DMS53 (cell line): ENCODE measurements at regions not wholly inside any gene's neighbourhood (a gene's known extent, or its start where the extent isn't known, plus 50 kb on each side); places are given as distances from the start of the nearest gene placed in this dataset.
A peak's percentile ranks its signal among the peaks of the same experiment; 100 is the strongest.

ENCODE experiments used
- DNase-seq: peaks from one replicate; lab custom pipeline; 2025; lab: John Stamatoyannopoulos, UW

DNA sequence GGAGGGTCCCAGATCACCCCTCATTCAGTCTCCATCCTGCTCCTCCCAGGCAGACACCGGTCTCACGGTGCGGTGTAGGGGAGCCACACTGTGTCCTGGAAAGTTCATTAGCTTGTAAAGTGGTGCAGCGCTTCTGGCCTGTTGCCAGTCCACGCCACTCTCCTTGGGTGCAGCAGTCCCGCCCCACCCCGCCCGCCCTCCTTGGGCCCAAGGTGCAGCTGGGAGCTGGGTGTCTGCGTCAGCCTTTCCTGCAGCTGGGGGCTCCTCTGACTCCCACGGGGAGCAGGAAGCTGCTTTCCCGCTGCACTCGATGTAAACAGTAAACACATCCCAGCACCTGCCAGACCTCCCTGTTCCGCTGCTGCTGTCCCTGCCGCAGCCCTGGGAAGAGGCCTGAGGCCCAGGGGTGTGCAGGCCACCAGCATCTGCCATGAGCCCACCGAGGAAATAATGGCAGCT, 53.8 kb upstream of the ASB18 start:
- DNase-seq, result peak; percentile 80

DNA sequence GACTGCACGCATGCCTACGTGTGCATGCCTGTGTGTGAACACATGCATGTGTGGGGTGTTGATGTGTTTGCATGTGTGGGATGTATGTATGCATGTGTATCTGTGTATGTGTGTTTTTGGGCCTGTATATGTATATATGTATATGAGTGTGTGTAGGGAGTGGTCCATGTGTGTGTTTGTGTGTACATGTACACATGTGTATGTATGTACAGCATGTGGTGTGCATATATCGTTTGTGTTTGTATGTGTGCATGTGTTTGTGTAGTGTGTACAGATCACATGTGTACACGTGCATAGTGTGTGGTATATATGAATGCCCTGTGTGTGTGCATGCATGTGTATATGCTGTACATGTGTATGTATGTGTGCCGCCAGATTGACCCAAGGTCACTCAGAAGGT, 54.2 kb upstream of the ASB18 start:
- DNase-seq, result no peak

DNA sequence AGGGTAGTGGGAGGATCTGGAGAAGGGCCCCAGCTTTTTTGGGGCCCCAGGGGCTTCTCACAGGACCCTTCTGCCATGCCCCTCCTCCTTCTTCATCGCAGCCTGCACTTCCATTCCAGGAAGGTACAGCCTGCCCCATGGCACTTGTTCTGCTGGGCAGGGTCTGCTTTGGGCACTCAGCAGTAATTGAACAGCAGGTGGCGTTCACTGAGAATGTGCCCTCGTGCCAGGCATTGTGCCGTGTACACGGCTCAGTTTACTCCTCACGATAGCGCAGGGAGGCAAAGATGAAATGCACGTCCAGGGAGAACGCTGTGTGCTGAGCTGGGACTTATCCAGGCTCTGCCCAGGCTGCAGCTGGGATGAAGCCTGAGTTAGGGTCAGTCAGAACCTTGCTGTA, 54.8 kb upstream of the ASB18 start:
- no peak for DNase-seq

DNA sequence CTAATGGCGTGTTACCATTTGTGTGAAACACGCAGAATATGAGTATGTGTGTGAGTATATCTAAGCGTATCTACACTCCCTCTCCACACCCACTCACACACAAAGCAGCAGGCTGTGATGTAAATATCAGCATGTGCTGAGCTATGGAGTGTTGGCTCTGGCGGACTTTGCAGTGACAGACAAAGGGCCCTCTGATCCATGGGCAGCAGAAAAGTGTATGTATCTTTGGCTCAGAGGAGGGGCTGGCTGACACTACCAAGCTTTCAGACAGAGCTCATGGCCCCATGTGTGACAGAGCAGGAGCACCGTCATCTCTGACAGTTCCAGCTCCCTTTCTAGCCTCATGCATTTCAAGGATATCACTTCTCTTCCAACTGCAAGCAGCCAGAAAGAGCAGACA, 57.2 kb upstream of the ASB18 start:
- DNase-seq, result no peak

DNA sequence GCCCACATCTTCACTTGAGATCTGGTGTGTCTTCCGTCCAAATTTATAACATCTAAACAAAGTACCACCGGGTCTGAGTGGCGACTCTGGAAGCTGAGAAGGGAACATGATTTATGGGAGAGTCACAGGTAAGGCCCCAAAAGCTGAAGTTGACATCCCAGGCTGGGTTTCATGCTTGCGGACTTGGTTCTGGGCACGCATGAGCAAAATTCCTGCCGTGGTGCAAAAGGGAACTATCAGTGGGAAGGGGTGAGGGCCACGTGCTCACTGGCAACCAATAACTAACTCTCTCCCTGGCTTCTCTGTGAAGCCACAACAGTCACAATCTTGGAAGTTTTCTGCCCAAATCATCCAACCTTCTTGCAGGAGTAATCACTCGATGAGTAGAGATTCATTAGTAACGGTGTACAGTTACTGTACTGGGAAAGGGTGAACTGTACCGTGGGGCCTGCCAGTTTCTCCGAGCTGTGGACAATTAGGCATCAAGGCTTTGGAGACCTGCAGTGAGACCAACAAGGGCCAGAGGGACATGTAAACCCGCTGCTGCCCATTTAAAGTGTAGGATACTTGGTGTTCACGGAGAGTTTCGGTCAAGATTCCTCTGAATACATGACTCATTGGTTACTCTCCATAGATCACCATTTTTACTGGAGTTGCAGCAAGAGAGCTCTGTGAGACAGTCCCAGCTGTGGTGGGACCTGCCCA, 69.4 kb upstream of the ASB18 start:
- no peak for DNase-seq

DNA sequence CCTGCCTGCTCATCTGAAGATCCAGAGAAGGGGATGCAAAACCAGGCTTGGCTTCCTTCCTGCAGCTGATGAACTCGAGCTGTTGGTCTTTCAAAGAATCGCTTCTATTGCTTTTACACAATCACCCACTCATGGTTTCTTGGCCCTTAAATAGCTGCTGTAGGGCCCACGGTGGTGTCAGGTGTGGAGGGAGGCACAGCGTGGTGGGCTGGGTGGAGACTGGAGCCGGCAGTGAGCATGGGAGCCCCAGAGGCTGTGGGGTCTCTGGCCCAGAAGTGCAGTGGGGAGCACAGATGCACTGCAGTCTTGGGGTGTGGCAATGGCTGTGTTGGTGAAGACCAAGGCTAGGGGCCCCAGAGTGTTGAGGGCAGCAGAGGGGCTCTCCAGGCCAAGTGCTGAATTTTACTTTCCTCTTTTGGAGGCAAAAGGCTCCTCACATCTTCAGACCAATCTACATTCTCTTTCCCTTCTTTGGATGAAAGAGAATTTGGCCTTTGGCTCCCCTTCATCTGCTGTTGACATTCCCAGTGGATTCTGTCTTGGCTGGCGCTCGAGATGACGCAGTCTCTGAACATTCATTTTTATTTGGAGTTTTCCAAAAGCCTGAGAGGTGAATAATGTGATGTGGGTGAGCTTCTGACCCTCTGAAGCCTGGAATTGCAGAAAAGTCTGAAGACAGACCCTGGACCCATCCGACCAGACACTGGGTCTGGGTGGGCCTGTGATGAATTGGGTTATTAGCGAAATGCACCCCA, 70.1 kb upstream of the ASB18 start:
- no peak for DNase-seq

DNA sequence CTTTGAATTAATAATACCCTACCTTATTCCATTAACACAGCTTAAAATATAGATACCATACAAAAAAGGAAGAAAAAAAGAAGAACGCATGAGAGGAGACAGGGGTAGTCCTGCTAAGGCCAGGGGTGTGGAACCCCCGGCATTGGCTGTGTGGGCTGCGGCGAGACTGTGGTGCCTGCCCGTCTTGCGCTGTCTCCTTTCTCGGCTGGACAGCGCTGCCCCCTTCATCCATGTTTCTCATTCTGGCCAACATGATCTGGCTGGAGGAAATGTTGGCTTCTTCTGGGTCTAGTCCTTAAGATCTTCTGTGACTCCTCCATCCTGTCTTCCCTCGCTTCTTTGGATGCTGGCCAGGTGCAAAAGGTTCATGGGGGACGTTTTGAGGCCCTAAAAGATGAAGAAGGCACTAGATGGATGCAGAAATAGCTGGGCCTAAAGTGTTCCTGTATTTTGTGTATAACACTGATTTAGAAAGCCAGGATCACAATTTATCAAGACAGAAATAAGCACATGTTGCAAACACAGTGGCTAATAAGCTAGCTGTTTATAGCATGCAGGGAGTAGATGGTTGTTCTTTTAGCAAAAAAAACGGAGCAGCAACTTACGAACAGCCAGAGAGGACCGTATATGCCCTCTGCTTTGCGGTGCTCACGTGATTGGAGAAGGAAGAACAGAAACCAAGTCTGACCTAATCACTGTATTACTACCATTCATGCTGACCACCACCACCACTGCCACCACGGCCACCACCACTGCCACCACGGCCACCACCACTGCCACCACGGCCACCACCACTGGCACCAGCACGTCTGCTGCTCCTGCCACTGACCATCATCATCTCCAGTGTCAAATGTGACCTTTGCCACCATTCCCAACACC, 71.7 kb upstream of the ASB18 start:
- DNase-seq, result no peak

DNA sequence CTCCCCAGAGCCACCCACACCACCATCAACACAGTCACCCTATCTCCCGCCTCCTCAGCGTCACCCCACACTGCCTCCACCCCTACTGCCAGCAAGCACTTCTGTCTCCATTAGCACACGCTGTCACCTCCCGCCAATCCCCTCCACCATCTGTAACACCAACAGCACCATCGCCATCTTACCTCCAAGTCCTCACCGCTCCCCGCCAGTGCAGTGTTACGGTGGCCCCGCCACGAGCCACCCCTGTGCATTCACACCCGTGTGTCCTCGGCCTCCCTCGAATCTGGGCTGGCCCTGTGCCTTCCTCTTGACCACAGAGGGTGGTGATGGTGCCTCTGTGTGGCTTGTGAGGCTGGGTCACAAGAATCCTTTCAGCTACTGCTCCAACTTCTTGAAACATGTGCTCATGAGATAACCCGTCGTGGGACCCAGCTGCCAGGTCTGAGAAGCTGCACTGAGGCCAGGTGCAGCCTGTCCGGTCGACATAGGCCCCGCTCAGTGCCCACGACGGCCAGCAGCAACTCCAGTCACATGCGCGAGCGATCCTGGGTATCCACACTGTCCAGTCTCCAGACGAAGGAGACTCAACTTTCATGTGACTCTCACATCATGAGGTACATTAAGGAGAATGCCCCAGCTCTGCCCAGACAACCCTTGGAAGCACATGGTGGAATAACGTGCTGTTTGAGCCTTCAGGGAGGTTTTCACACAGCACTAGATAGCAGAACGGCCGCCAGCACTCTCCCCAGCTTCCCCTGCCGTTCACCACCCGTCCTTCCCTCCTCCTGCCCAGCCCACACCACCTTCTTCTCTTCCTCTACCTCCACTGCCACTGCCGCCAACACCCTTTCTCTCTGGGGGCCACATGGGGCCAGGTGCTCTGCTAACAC, 72.6 kb upstream of the ASB18 start:
- no peak for DNase-seq

DNA sequence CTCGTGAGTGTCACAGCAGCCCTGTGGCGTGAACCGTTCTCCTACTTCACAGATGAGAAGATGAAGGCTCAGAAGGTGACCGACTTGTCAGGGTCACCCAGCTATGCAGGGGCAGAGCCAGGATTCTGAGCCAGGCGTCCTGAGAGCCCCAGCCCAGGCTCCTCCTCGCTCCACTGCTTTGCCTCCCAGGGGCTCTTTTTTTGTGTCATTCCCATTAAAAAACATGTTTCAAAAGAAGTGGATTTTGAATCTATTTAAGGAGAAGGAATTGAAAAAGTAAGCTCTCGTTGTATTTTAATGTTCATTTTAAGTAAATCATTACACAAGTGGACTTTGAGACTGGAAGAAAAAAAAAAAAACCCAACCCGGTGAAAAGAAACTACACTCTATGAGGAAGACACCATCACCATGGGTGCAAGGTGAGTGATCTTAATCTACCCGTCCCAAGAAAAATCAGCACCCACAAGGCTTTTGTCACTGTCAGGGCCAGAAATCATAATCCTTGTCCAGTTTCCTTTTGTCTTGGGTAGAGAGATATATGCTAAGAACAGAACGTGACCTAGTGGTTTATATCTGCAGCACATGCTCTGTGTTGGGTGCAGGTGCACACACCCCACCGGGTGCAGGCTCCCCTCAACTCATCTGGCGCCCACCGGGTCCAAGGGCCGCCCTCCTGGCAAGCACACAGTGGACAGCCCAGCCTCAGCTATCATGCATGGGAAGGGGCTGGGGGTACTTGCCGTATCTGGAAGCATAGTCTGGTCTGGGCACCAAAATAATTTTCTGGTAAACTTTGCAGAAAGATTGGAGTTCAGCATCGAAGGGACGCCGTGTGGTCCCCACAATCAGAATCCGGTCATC, 73.5 kb upstream of the ASB18 start:
- no peak for DNase-seq

DNA sequence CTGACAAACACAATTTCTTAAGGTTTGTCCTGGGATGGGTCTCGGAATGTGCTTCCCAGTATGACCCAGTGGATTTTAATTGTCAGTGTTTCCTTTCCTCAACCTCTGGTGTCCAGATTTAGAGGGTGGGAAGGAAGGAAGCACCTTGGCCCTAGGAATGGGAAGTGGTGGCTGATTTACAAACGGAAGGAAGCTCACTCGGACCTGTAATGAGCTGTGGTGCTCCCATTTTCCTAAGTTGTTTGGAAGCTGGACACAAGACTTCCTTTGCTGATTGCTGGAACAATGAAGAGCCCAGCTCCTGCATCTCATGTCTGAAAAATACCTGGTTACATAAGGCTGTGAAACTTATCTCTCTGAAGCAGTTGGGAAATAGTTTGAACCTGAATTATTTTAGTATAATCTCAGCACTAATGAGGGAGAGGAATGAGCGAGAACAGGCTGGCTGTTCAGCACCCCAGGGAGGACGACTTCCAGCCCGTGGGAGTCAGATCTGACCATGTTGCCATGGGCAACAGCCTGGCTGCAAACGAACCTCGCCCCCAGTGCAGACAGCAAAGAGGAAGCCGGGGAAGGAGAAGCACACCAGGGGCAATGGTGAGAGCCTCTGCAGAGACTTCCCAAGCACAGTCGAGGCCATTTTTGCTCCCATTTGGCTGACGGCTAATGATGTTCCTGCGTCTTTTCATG, 74.4 kb upstream of the ASB18 start:
- DNase-seq, result no peak

DNA sequence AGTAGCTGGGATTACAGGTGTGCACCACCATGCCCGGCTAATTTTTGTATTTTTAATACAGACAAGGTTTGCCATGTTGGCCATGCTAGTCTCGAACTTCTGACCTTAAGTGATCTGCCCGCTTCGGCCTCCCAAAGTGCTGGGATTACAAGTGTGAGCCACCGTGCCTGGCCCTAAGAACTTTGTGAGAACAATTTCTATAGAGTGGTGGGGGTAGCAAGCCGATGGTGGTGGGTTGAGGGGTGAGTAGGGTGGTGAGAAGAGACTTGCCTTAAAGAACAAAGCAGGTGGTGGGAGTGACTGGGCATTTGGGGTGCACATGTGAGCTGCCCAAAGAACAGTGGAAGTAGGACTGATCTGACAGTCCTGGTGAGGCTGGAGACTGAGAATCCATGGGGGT, 76.0 kb upstream of the ASB18 start:
- DNase-seq, result no peak

DNA sequence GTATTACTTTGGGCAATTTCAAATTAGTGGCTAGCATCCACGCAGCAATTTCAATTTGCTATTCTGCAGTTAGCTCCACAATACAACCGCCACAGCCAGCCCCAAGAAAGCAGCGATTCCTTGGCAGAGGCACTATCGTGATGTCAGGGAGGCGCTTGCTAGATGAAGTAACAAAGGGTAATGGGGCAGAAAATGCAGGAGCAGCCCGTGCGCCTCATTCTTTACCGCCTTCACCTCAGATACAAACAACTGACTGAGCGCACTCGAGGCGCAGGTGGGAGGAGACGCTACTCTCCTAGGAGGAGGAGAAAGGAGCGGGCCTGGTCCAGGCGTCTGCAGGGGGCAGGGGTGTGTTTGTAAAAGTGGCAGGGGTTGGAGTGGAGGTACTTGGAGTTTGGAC, 76.9 kb upstream of the ASB18 start:
- DNase-seq, result no peak

DNA sequence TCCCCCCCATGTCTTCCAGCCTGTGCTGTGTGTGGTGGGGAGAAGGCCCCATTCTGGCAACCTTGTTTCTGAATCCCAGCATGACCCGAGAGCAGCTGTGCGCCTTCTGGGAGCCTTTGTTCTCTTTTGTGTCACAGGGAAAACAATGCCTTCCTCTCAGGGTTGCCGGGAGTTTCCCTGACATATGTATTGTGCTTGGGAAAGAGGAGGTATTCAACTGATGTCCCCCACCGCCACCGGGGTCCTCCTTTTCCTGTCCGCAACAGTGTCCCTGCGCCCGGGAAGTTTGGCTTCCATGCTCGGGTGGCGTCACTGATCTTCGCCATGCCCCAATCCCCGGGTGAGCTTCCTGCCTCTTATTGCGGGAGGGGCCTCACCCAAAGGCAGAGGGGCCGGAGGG, 77.5 kb upstream of the ASB18 start:
- no peak for DNase-seq

DNA sequence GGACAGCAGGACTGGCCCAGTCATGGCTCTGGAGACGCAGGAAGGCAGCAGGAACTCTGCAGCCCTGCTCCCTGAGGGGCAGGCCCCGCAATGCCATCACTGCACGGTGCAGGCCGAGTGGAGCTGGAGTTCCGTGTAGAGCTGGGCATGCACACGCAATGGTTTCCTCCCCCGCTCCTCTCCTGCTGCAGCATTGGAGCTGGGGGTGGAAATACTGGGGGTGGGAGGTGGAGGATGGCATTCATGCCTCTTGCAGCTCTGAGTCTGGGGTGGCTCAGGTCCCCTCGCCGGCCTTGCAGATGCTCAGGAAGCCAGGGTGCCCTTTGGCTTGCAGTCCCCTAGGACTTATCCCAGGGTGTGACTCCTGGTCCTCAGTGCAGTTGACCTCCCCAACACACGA, 78.3 kb upstream of the ASB18 start:
- DNase-seq, result no peak

DNA sequence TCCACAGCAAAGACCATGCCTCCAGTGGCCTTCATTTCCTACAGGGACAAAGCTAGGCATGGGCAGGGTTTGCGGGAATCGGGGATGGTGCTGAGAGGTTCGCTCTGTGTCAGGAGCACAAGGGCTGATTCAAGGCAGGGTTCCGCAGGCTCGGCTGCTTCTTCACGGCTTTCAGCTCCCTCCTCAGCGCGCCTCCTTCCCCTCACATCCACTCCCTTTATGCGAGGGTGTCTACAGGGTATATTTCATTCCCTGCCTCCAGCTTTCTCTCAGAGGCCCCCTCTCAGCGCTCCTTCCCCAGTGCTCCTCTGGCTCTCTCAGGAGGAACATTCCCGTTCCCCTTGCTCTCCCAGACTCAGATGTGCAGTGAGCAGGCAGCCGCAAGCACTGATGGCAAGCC, 78.7 kb upstream of the ASB18 start:
- DNase-seq, result no peak

DNA sequence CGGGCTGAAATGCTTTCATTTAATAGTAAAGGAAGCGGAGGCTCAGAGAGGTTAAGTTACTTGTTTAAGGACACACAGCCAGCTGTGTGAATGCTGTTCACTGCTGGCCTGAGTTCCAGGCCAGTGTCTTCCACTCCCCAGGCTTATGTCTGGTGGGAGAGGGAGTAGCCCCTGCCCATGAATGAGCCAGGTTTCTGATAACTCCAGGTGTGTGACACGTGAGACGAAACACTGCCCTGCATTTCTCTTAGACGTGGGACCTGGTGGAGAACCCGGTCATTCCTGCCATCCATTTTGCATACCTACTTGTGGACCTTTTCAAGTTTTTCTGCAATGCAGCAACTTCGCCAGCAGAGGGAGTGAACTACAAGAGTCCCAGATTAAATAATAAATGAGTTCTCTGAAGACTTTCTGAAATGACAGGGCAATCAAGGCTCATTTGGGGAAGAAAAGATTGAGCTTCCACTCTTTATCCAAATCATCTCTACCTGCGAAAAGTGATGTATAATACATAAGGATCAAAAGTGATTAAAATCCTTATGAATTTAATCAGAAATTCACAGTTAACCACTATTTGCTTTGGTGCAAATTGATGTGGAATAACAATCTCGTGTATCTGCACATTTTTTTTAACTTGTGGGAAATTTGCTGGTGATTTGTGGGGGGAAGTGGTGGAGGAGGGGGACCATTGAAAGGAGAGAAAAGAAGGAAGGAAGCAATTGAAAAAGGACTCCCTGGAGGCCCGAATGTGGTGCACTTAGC, 79.4 kb upstream of the ASB18 start:
- DNase-seq, result peak; percentile 79

DNA sequence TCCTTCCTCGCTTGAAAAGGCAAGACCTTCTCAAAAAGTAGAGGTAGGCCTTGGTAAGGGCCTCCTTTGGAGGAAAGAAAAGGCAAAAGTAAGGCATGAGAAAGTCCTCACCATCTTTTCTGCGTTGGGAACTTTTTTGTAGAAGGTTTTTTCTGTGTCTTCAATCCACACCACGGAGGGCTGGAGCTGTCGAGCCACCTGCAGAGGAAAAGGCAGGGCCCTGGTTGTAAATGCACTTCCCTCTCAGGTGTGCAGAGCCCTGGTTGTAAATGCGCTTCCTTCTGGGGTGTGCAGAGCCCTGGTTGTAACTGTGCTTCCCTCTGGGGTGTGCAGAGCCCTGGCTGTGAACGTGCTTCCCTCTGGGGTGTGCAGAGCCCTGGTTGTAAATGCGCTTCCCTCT, 80.2 kb upstream of the ASB18 start:
- no peak for DNase-seq

DNA sequence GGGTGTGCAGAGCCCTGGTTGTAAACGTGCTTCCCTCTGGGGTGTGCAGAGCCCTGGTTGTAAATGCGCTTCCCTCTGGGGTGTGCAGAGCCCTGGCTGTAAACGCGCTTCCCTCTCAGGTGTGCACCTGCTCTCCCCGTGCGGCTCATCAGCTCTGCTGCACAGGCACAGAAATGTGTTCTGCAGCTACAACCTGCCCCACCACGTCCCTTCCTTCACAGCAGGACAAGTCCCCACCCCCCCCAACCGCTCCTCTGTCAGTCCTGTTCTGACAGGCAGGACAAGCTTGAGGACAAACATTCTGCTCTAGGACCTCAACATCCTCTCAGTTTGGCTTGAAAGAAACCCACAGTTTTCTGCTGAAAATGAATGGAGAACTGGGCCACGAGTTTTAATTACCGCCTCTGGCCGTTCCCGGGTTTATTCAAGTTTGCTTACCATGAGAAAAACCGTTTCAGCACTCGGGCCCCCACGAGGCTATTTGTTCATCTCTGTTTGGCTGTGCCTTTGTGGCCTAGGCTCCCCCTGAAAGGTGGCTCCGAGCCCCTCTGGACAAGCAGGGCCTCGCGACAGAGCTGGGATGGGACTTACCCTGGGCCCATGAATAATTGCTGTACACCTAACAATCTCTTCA, 81.0 kb upstream of the ASB18 start:
- no peak for DNase-seq

DNA sequence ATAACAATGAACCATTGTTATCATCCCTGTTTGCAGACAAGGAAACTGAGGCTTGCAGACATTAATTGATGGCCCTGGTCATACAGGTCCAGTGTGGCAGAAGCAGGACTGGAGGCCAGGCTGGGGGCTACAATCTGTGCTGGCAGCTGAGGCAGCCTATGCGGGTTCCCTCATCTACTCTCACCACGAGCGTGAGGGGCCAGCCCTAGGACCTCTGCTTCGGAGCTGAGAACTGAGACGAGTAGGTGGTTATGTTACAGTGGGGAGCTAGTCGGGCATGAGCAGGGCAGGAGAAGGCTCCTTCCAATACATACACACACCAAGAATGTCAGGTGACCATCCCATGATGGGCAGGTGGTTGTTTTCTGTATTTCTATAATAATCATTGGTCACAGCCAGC, 82.2 kb upstream of the ASB18 start:
- DNase-seq, result no peak
